Gastrocnemius medialis (tissue), 4 donors: ENCODE measurements at regions not wholly inside any gene's neighbourhood (a gene's known extent, or its start where the extent isn't known, plus 50 kb on each side); places are given as distances from the start of the nearest gene placed in this dataset.

ENCODE experiments used
- CTCF ChIP-seq, 5 experiments: fragments of 450-650 bp in 3 of 5; fragments of 200-600 bp in 2 of 5; sonication (generic) in 2 of 5; IDR thresholded peaks in 4 of 5; conservative IDR thresholded peaks in 1 of 5; 1 replicate in 4 of 5; 2 replicates in 1 of 5; pipeline ENCODE4 v1.5.1; 2016 to 2019; ENCODE audit warnings: antibody characterized with exemption in 5 of 5, mild to moderate bottlenecking in 3 of 5, moderate library complexity in 3 of 5
- POLR2A ChIP-seq, 2 donors: fragments of 450-650 bp; IDR thresholded peaks; one replicate each; pipeline ENCODE4 v1.6.1; 2017; ENCODE audit warnings: antibody characterized with exemption in 2 of 2, mild to moderate bottlenecking in 2 of 2, moderate library complexity in 2 of 2

DNA sequence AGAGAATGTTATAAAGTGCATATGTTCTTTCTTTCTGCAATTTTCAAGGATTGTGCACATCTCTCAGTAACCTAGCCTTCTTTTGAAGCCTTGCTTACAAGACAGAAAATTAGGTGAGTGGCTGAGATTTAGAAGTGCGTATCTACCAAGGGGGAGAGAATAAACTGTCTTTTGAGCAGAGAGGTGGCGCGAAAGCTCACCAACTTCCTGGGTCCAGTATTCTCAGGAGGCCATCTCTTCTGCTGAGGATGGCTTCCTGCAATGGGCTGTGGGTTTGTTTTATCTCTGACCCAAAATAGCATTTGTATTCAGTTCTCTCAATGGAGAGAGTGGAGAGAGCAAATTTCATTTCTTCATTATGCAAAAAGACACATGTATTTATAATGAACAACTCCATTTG lies 75.4 kb upstream of the RPS23 start:
- TF ChIP-seq CTCF (IDR thresholded peaks at IDR 0.05 in 4 of 5, conservative IDR thresholded peaks at IDR 0.05 in 1 of 5) = no peak
- TF ChIP-seq POLR2A (IDR thresholded peaks at IDR 0.05) = no peak
